ENCODE measurements at regions not wholly inside any gene's neighbourhood (a gene's known extent, or its start where the extent isn't known, plus 50 kb on each side); places are given as distances from the start of the nearest gene placed in this dataset.

DNA sequence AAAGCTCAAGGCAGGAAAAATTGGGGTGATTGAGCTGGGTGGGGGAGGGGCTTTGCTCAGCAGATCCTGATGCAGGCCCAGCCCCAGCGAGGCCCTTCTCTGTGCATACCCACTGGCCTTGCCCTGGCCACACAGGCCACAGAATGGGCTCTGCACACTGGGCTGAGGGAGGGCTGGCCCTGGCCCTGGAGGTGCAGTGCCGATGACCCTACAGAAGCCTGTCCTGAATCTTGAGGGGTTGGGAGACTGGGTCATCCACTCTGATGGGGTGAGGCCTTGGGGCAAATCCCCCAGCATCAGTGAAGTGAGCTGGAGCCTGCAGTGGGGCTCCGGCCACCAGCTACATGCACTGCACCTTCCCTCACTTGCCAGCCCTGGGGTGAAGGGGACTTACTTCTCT lies 153.1 kb downstream of the URI1 start (continued):
- TF ChIP-seq, protein P1, sequence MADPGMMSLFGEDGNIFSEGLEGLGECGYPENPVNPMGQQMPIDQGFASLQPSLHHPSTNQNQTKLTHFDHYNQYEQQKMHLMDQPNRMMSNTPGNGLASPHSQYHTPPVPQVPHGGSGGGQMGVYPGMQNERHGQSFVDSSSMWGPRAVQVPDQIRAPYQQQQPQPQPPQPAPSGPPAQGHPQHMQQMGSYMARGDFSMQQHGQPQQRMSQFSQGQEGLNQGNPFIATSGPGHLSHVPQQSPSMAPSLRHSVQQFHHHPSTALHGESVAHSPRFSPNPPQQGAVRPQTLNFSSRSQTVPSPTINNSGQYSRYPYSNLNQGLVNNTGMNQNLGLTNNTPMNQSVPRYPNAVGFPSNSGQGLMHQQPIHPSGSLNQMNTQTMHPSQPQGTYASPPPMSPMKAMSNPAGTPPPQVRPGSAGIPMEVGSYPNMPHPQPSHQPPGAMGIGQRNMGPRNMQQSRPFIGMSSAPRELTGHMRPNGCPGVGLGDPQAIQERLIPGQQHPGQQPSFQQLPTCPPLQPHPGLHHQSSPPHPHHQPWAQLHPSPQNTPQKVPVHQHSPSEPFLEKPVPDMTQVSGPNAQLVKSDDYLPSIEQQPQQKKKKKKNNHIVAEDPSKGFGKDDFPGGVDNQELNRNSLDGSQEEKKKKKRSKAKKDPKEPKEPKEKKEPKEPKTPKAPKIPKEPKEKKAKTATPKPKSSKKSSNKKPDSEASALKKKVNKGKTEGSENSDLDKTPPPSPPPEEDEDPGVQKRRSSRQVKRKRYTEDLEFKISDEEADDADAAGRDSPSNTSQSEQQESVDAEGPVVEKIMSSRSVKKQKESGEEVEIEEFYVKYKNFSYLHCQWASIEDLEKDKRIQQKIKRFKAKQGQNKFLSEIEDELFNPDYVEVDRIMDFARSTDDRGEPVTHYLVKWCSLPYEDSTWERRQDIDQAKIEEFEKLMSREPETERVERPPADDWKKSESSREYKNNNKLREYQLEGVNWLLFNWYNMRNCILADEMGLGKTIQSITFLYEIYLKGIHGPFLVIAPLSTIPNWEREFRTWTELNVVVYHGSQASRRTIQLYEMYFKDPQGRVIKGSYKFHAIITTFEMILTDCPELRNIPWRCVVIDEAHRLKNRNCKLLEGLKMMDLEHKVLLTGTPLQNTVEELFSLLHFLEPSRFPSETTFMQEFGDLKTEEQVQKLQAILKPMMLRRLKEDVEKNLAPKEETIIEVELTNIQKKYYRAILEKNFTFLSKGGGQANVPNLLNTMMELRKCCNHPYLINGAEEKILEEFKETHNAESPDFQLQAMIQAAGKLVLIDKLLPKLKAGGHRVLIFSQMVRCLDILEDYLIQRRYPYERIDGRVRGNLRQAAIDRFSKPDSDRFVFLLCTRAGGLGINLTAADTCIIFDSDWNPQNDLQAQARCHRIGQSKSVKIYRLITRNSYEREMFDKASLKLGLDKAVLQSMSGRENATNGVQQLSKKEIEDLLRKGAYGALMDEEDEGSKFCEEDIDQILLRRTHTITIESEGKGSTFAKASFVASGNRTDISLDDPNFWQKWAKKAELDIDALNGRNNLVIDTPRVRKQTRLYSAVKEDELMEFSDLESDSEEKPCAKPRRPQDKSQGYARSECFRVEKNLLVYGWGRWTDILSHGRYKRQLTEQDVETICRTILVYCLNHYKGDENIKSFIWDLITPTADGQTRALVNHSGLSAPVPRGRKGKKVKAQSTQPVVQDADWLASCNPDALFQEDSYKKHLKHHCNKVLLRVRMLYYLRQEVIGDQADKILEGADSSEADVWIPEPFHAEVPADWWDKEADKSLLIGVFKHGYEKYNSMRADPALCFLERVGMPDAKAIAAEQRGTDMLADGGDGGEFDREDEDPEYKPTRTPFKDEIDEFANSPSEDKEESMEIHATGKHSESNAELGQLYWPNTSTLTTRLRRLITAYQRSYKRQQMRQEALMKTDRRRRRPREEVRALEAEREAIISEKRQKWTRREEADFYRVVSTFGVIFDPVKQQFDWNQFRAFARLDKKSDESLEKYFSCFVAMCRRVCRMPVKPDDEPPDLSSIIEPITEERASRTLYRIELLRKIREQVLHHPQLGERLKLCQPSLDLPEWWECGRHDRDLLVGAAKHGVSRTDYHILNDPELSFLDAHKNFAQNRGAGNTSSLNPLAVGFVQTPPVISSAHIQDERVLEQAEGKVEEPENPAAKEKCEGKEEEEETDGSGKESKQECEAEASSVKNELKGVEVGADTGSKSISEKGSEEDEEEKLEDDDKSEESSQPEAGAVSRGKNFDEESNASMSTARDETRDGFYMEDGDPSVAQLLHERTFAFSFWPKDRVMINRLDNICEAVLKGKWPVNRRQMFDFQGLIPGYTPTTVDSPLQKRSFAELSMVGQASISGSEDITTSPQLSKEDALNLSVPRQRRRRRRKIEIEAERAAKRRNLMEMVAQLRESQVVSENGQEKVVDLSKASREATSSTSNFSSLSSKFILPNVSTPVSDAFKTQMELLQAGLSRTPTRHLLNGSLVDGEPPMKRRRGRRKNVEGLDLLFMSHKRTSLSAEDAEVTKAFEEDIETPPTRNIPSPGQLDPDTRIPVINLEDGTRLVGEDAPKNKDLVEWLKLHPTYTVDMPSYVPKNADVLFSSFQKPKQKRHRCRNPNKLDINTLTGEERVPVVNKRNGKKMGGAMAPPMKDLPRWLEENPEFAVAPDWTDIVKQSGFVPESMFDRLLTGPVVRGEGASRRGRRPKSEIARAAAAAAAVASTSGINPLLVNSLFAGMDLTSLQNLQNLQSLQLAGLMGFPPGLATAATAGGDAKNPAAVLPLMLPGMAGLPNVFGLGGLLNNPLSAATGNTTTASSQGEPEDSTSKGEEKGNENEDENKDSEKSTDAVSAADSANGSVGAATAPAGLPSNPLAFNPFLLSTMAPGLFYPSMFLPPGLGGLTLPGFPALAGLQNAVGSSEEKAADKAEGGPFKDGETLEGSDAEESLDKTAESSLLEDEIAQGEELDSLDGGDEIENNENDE (IDR thresholded peaks at IDR 0.05; ENCODE audit: insufficient replicate concordance, low read length): no peak
- TF ChIP-seq CHD1 (IDR thresholded peaks at IDR 0.05; ENCODE audit: low read depth, low read length) (no peak), CBX5 (IDR thresholded peaks at IDR 0.05; ENCODE audit: low read depth, low read length) (no peak), POLR2AphosphoS5 (IDR thresholded peaks at IDR 0.05; ENCODE audit: low read depth, low read length) (no peak)
- TF ChIP-seq, protein P2, sequence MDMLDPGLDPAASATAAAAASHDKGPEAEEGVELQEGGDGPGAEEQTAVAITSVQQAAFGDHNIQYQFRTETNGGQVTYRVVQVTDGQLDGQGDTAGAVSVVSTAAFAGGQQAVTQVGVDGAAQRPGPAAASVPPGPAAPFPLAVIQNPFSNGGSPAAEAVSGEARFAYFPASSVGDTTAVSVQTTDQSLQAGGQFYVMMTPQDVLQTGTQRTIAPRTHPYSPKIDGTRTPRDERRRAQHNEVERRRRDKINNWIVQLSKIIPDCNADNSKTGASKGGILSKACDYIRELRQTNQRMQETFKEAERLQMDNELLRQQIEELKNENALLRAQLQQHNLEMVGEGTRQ (IDR thresholded peaks at IDR 0.05; ENCODE audit: low read length): no peak

All from H1 (cell line).